ENCODE measurements at regions not wholly inside any gene's neighbourhood (a gene's known extent, or its start where the extent isn't known, plus 50 kb on each side); places are given as distances from the start of the nearest gene placed in this dataset.
"Not testable (repeated sequence)": the region's sequence is repeated elsewhere in the genome, so short reads cannot be mapped to it uniquely, and the experiment has no call there.

GRCh38 chr3:125697979-125698640, 102.8 kb upstream of the OSBPL11 start:
- peak; percentile 66 for DNase-seq

- no peak for DNase-seq
Measured at GRCh38 chr3:125715651-125716050, 120.4 kb upstream of the OSBPL11 start.

- DNase-seq: not testable (repeated sequence)
Measured at GRCh38 chr3:125732151-125732550, 136.9 kb upstream of the OSBPL11 start.

- DNase-seq: not testable (repeated sequence)
Measured at GRCh38 chr3:125741991-125742718, 146.9 kb upstream of the OSBPL11 start.

- peak; percentile 86 for DNase-seq
Measured at GRCh38 chr3:125742845-125743244, 147.5 kb upstream of the OSBPL11 start.

GRCh38 chr3:125757050-125757449, 161.8 kb upstream of the OSBPL11 start:
- DNase-seq: peak; percentile 12

GRCh38 chr3:125758641-125759130, 163.4 kb upstream of the OSBPL11 start:
- not testable (repeated sequence) for DNase-seq

- peak; percentile 59 for DNase-seq
Measured at GRCh38 chr3:125762601-125763000, 167.3 kb upstream of the OSBPL11 start.

- peak; percentile 71 for DNase-seq
Measured at GRCh38 chr3:125766285-125766826, 171.1 kb upstream of the OSBPL11 start.

- DNase-seq: peak; percentile 4
Measured at GRCh38 chr3:125766931-125767330, 171.6 kb upstream of the OSBPL11 start.

- no peak for DNase-seq
Measured at GRCh38 chr3:125767641-125768040, 172.3 kb upstream of the OSBPL11 start.

- not testable (repeated sequence) for DNase-seq
Measured at GRCh38 chr3:125768821-125769220, 173.5 kb upstream of the OSBPL11 start.

GRCh38 chr3:125771506-125771905, 176.2 kb upstream of the OSBPL11 start:
- DNase-seq: not testable (repeated sequence)

GRCh38 chr3:125774433-125775034, 179.2 kb upstream of the OSBPL11 start:
- DNase-seq: not testable (repeated sequence)

- not testable (repeated sequence) for DNase-seq
Measured at GRCh38 chr3:125775106-125775505, 179.8 kb upstream of the OSBPL11 start.

- not testable (repeated sequence) for DNase-seq
Measured at GRCh38 chr3:125775606-125776294, 180.5 kb upstream of the OSBPL11 start.

- not testable (repeated sequence) for DNase-seq
Measured at GRCh38 chr3:125779276-125779675, 184.0 kb upstream of the OSBPL11 start.

GRCh38 chr3:125779918-125780317, 184.6 kb upstream of the OSBPL11 start:
- not testable (repeated sequence) for DNase-seq

GRCh38 chr3:125781678-125782077, 186.4 kb upstream of the OSBPL11 start:
- not testable (repeated sequence) for DNase-seq

- not testable (repeated sequence) for DNase-seq
Measured at GRCh38 chr3:125790312-125790711, 178.7 kb upstream of the ROPN1B start.

- DNase-seq: not testable (repeated sequence)
Measured at GRCh38 chr3:125791021-125791420, 178.0 kb upstream of the ROPN1B start.

- not testable (repeated sequence) for DNase-seq
Measured at GRCh38 chr3:125810010-125810409, 159.0 kb upstream of the ROPN1B start.

GRCh38 chr3:125822175-125822574, 146.8 kb upstream of the ROPN1B start:
- DNase-seq: peak; percentile 83

Data from activated CD4-positive, alpha-beta T cell treated with anti-CD3 and anti-CD28 coated beads, Interleukin-2, Interleukin-6, amounts not matched to agents 100 ng/mL and 50 ng/mL, durations not matched to agents 16 hours and 8 hours (primary cell).